GM21423 (cell line): ENCODE measurements at regions not wholly inside any gene's neighbourhood (a gene's known extent, or its start where the extent isn't known, plus 50 kb on each side); places are given as distances from the start of the nearest gene placed in this dataset.

Experiments used
- ATAC-seq: cut with Tn5 transposase; IDR thresholded peaks from one replicate; pipeline ENCODE4 v1.9.1; 2021; ENCODE audit warnings: mild to moderate bottlenecking, moderate library complexity; ENCODE audit not compliant: unreplicated experiment

DNA sequence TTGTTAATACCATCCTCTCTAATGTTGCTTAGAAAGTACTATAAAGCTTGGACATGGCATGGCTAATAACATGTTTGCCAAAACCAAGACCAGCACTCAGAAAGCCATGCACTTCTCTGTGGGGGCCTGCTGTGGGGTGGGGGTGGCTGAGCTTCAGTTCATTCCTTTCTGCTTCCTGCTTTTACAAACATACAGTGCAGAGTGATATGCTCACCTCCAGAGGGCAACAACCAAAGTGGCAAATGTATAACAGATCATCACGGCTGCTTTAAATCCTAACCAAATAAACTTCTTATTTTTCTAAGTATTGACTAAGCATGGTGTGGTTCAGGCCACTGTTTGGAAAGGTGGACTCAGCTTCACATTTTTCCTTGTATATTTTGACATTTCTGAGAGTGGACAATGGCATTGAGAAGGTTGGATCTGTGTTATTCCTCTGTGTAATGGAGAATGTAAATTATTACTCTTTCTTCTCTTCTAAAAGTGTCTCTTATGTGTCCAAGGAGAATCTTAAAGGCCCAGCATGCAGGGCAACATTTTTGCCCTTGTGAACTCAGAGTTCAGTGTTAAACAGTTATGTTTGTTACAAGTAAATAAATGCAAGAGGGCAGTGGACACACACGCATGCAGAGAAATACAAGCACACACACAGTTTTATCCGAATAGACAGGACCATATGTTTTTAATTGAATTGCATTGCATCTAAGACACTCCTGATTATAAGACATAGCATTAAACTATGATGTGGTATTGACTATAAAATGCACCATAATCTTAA lies 186.1 kb downstream of the HERPUD2 start:
- ATAC-seq, result no peak

- ATAC-seq, result no peak
Measured at GRCh38 chr7:35505066-35505465, 189.9 kb downstream of the HERPUD2 start.

DNA sequence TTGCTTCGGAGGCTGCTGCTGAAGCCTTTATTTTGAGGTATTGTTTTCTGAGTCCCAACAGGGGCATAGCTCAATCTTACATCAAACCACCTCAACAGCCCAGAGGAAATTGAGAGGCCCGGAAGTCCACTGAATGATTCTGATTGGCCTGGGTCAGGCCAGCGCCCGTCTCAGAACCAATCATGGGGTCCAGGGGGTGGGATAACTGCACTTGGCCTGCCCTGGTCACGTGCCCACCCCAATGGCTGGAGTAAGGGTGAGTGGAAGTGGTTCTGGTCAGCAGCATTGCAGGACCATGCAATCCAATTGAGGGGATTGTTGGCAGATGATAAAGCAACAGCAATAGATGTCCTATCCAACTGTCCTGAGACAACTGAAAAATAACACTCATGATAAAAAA lies 190.6 kb downstream of the HERPUD2 start:
- ATAC-seq, result no peak

DNA sequence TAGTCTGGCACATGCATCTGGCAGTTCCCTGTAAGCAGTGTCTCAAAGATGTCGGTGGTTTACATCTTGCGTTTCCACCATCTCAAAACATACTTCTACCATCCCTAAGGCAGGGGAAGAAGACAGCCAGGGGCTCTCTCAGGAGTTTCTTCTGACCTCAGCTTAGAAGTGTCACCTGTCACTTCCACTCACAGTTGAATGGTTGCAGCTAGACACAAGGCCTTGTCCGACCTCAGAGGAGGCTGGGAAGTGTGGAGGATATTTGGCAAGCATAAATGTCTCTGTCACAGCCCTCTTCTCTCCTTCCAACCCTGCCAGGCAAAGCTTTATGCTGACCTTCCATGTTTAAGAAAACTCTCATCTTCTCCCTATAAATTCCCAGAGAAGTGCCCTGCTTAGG lies 193.3 kb downstream of the HERPUD2 start:
- no peak for ATAC-seq

GRCh38 chr7:35499226-35499625 lies 195.7 kb downstream of the HERPUD2 start:
- ATAC-seq, result no peak

DNA sequence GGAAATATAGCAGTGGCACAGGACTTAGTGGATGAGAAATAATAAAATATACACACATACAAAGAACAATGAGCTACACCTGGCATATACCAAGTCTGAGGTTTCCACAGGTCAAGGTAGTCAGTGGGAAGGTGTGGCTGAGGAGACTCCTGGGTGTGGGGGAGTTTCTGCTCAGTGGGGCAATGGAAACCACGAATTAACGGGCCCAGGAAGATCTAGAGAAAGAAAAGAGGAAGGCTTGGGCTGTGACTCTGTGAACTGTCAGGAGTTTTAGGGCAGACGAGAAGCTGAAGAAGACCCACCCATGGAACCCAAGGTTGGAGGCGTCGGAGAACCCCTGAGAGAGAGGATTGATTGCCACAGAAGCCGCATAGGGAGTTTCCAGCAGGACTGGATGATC lies 196.5 kb downstream of the HERPUD2 start:
- ATAC-seq, result no peak

DNA sequence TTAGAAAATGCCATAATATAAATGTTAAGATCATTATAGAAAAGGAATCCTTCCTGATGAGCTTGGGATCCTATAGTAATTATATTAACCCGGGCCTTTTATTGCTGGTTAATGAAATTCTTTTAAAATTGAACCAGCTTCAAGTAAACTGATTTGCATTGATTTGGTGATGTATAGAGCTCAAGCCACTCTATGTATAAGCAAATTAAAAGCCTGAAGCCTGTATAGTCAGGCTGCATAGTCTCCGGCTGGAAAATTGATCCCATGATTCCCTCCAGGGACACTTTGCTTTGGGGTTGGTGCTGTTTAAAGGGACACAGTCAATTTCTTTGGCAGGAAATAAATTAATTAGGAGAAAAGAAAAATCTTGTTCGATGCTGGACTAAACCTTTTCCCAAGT lies 199.1 kb downstream of the HERPUD2 start:
- ATAC-seq, result no peak

DNA sequence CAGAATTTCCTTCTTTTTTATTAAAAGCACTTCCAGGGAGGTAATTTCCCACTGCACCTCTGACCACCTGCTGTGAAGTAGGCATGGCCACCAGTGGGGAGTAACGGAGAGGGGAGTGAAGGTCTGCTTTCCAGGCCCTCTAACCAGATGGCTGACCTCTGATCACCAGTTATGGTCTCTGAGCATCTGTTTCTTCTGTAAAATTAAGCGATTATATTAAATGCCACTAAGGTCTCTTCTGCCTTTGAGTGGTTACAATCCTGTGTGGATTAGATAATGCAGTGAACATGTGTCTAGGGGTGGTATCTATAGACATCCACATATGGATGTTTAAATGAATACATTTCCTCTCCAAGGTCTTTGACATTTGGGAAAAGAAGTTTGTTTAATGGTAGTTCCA lies 199.6 kb downstream of the HERPUD2 start:
- no peak for ATAC-seq

GRCh38 chr7:35494407-35494806 lies 200.5 kb downstream of the HERPUD2 start:
- ATAC-seq, result no peak

DNA sequence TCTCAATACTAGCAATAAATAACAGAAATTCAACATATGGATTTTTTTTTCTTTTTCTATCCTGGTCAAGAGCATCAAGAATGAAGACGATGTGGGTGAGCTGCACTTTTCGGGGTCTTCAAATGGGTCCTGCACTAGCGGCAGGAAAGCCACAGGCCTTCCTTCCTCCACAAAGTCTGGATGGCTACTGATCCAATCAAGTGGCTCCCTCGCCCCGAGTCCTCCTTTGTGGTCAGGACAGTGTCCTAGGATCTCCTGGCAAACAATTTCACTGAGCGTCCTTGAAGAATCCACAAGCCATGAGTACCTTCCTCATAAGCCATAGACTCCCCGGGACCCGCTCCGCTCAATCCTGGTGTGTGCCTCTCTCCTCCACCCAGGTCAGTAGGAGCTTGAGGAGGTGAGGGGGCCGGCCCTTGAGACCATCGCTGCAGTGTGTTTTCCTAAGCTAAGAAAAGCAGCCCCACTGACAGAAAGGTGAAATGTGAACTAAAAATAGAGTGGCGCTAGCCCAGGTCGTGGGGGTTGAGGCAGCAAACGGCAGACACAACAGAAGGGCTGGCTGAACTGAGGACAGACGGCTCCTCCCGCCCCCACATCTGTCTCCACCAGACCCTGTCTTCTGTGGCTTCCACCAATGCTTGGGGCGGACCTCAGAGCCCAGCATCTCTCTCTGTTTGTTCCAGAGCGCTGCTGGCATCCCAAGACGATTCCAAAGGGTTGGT lies 202.3 kb downstream of the HERPUD2 start:
- no peak for ATAC-seq

DNA sequence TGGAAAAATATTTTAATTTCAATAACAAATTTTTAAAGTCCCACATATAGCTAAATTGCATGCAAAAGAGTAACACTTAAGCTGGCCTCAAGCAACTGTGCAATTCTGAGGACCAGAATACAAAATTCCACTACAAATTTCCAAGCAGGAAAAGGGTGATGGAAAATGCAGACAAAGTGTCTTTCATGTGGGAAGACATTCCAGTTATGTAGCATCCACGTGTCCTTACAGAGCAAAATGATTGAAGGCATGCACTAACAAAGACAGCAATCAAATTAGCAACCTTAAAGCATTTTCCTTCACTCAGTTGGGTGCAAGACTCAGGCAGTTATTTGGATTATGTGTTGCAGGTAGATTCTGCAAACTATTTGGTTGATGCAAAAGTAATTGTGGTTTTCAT lies 203.7 kb downstream of the HERPUD2 start:
- ATAC-seq, result no peak

- no peak for ATAC-seq
Measured at GRCh38 chr7:35487841-35488240, 207.1 kb downstream of the HERPUD2 start.

DNA sequence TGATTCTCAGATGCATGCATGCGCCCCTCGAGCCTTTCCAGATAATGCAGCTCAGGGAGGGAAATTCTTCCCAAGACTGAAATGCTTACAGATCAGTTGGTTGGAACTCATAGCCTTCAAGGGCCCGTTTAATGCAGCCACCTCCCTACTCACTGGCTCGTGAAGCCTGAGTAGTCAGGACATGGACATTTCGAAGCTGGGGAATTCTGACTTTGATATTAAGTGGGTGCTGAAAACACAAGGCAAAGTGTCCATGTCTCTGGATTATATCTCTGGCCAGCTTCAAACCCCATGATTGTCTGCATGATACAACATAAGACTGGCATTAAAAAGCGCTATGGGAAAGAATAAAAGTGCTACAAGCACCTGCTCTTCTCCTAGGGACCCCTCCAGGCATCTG lies 207.5 kb downstream of the HERPUD2 start:
- no peak for ATAC-seq

- no peak for ATAC-seq
Measured at GRCh38 chr7:35485436-35485835, 209.5 kb downstream of the HERPUD2 start.

DNA sequence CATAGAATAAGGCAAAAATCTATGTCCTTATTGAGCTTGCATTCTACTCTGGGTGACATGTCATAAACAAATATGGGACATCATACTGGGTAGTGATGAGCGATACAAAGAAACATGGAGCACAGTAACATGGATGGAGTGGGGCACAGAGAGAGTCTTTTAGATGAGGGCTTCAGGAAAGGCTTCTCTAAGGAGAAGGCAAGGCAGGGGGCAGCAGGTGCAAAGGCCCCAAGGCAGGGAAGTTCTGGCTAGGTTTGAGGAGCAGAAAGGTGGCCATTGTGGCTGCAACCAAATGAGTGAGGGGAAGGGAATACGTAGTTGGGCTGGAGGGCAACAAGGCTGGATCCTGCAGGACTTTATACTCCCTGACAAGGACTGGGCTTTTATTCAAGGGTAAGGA lies 211.4 kb downstream of the HERPUD2 start:
- ATAC-seq, result no peak

GRCh38 chr7:35482231-35482630 lies 212.7 kb downstream of the HERPUD2 start:
- no peak for ATAC-seq

- ATAC-seq, result no peak
Measured at GRCh38 chr7:35480806-35481205, 214.1 kb downstream of the HERPUD2 start.

DNA sequence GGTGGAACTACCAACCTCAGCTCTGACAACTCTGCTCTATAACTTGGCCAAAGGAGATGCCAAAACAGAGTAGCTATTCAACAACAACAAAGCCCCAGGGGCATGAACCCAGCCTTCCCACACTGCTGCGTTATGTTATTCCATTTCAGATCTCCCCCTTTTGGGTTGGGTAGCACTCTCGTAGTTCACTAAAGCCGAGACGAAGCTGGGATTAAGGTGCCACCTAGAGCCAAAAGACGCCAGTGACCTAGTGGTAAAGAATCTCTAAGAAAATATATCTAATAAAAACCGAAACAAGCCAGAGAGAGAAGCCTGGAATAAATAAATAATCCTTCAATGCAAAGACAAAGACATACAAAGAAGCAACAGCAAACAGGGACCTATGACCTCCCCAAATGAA lies 217.3 kb downstream of the HERPUD2 start:
- no peak for ATAC-seq

GRCh38 chr7:35474100-35474499 lies 220.2 kb upstream of the TBX20 start:
- ATAC-seq, result no peak

DNA sequence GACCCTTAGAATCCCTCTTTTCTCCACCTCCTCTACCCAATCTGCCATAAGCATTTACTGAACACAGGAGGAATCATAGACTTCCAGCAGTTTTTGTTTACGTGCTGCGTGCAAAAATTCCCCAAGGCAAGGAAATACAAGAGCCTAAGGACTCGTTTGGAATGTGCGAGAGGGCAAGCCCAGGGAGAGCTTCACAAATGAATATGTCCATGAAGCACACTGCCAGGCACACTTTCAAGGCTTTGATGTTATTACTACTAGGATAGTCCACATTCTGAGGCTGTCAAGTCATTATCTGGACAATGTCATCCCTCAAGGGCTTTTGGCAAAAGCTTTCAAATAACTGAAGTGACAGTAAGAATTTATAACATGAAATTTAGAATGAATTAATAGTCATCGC lies 214.7 kb upstream of the TBX20 start:
- no peak for ATAC-seq

- ATAC-seq, result no peak
Measured at GRCh38 chr7:35467456-35467978, 213.6 kb upstream of the TBX20 start.

DNA sequence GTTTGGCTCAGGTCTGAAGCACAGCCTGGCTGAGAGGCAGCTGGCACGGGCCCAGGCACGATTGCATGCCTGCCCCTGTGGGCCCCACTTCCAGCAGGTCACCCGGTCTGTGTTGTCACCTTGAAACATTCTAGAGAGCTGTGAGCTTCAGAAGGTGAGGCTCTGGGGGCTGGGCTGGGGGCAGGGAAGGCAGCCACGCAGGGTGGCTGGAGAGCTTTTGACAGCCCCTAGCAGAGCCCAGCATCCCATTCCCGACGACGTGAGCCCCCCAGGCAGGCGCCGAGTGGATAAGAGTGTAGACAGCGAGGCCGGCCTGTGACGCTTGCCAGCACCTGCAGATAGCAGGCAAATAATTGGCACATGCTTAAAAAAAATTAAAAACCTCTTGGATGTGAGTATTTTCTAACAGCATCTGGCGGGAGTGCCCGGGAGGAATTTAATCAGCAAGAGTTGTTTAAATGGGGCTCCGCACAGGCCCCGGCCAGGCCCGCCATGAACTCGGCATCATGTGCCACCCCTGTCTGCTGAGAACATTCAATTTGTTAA lies 212.0 kb upstream of the TBX20 start:
- ATAC-seq, result no peak
